GM13977 (cell line): ENCODE measurements at regions not wholly inside any gene's neighbourhood (a gene's known extent, or its start where the extent isn't known, plus 50 kb on each side); places are given as distances from the start of the nearest gene placed in this dataset.

ENCODE experiments used
- DNase-seq: peaks from one replicate; pipeline ENCODE4 v3.0.0; 2012; ENCODE audit warnings: low spot score
- CTCF ChIP-seq: IDR thresholded peaks from 2 replicates; pipeline ENCODE4 v1.5.1; 2012; ENCODE audit warnings: mild to moderate bottlenecking, control low read depth; ENCODE audit not compliant: insufficient read depth; ENCODE audit errors: extremely low read depth, missing control alignments
- in situ Hi-C: fragments of 300-500 bp; cut with MboI; formaldehyde crosslinking; loops from one replicate; pipeline ENCODE4 v1.12.0; 2022; ENCODE audit warnings: low sequenced_read_pairs, low pct_unique_long_range_greater_than_20kb, mixed read lengths, inconsistent platforms; ENCODE audit not compliant: unreplicated experiment

DNA sequence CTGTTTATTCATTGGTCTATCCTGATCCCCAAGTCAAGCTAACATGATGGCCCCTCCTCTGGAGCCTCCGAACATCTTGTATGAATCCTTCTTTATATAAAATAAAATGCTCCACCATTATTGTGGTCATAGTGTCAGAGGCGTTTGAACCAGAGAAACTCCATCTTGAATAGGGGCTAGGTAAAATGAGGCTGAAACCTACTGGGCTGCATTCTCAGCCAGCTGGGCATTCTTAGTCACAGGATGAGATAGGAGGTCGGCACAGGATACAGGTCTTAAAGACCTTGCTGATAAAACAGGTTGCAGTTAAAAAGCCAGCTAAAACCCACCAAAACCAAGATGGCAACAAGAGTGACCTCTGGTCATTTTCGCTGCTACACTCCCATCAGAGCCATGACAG lies 905.8 kb upstream of the AUTS2 start:
- TF ChIP-seq CTCF = no peak
- in situ Hi-C loops = no loop called here
- no peak for DNase-seq

GRCh38 chr7:68694656-68695055 lies 903.6 kb upstream of the AUTS2 start:
- in situ Hi-C loops = no loop called here
- DNase-seq = no peak
- TF ChIP-seq CTCF = no peak

- DNase-seq = no peak
- in situ Hi-C loops = no loop called here
- TF ChIP-seq CTCF = no peak
Measured at GRCh38 chr7:68697796-68698280, 900.4 kb upstream of the AUTS2 start.

- no peak for TF ChIP-seq CTCF
- no peak for DNase-seq
- in situ Hi-C loops = no loop called here
Measured at GRCh38 chr7:68699090-68699711, 899.1 kb upstream of the AUTS2 start.

- in situ Hi-C loops = no loop called here
- DNase-seq = no peak
- TF ChIP-seq CTCF = no peak
Measured at GRCh38 chr7:68700414-68700813, 897.9 kb upstream of the AUTS2 start.

DNA sequence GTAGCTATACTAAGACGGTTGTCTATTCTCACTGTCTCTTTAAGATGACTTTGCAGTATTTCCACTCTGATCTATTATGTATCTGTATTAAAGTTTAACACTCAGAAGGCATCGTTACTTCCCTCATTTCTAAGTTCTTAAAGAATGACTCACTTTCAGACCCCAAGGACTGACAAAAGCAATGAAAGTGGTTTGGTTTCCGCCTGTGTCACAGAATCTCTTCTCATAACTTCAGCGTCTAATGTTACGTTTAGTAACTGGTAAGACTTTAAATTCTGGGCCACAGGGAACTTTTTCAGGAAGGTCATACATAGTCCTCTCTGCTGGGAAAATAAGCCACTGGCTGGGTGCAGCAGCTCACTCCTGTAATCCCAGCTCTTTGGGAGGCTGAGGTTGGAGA lies 892.0 kb upstream of the AUTS2 start:
- in situ Hi-C loops = no loop called here
- no peak for TF ChIP-seq CTCF
- no peak for DNase-seq
